ENCODE measurements at regions not wholly inside any gene's neighbourhood (a gene's known extent, or its start where the extent isn't known, plus 50 kb on each side); places are given as distances from the start of the nearest gene placed in this dataset.

DNA sequence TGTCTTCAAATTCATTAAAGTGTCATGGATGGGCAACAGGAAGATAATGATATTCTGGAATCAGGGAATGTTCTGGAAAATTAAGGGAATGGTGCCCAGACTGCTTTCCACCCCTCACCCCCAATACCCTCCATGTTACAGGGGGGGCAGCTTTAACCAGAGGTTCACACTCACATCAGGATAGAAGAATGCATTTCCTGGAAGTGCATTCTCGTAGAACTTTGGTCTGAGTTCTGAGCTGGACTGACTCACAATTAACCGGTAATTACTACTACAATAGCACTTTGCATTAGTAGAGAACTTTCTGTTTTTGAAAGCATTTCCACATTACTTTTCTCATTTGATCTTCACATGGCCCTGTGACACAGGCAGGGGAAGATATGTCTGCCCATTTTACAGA lies 52.5 kb upstream of the SHISA3 start:
- TF ChIP-seq YY1 (IDR thresholded peaks at IDR 0.05; ENCODE audit: insufficient read depth, insufficient read length) (no peak), SUZ12 (IDR thresholded peaks at IDR 0.05; ENCODE audit: extremely low read depth, insufficient read depth, insufficient read length) (no peak), ZNF274 (IDR thresholded peaks at IDR 0.05; ENCODE audit: low read depth, low read length) (no peak)

Data from NT2/D1 (cell line).